Natural killer cell (primary cell): ENCODE measurements at regions not wholly inside any gene's neighbourhood (a gene's known extent, or its start where the extent isn't known, plus 50 kb on each side); places are given as distances from the start of the nearest gene placed in this dataset.

ENCODE experiments used
- ATAC-seq, 3 donors: fragments of 150-1000 bp in 2 of 3; fragments of 200-7000 bp in 1 of 3; cut with Tn5 transposase; 1 replicate in 1 of 3; 2 replicates in 2 of 3; pipeline ENCODE4 v1.10.0; 2021; ENCODE audit warnings: mild to moderate bottlenecking in 2 of 3, moderate library complexity in 2 of 3
- DNase-seq, 2 donors: peaks; one replicate each; pipeline versions ENCODE4 v3.0.0 to v3.0.0-alpha.2; 2013 to 2021; ENCODE audit warnings: mixed read lengths in 1 of 2
- H3K27ac ChIP-seq: one replicate; pipeline ENCODE4 v1.5.1; 2013; ENCODE audit warnings: mild to moderate bottlenecking, low read length
- H3K27me3 ChIP-seq: one replicate; pipeline ENCODE4 v1.6.1; 2013; ENCODE audit warnings: low read length; ENCODE audit not compliant: control insufficient read depth, insufficient read depth
- H3K36me3 ChIP-seq: one replicate; pipeline ENCODE4 v1.6.1; 2013; ENCODE audit warnings: low read length; ENCODE audit not compliant: control insufficient read depth, insufficient read depth
- H3K4me1 ChIP-seq: one replicate; pipeline ENCODE4 v1.6.1; 2013; ENCODE audit warnings: low read length; ENCODE audit not compliant: control insufficient read depth, insufficient read depth
- H3K4me3 ChIP-seq: one replicate; pipeline ENCODE4 v1.5.1; 2013; ENCODE audit warnings: low read length
- H3K9me3 ChIP-seq: one replicate; pipeline ENCODE4 v1.6.1; 2013; ENCODE audit warnings: low read length; ENCODE audit not compliant: control insufficient read depth, insufficient read depth
- H3K27ac Mint-ChIP-seq, 2 donors: one replicate each; pipeline ENCODE4 v1.8.0; 2022; ENCODE audit warnings: mild to moderate bottlenecking in 2 of 2, mixed read lengths in 2 of 2, moderate library complexity in 1 of 2
- H3K27me3 Mint-ChIP-seq, 2 donors: one replicate each; pipeline ENCODE4 v1.8.0; 2022; ENCODE audit warnings: low read depth in 2 of 2, mixed read lengths in 2 of 2
- H3K36me3 Mint-ChIP-seq: one replicate; pipeline ENCODE4 v1.8.0; 2022; ENCODE audit warnings: mixed read lengths
- H3K4me1 Mint-ChIP-seq, 2 donors: one replicate each; pipeline ENCODE4 v1.8.0; 2022; ENCODE audit warnings: mixed read lengths in 2 of 2
- H3K4me3 Mint-ChIP-seq: one replicate; pipeline ENCODE4 v1.8.0; 2022; ENCODE audit warnings: mild to moderate bottlenecking, moderate library complexity, mixed read lengths
- H3K9me3 Mint-ChIP-seq, 2 donors: one replicate each; pipeline ENCODE4 v1.8.0; 2022; ENCODE audit warnings: mixed read lengths in 2 of 2
- WGBS: methylation state at CpG from one replicate; pipeline ENCODE4 v1.1.7; 2013; ENCODE audit warnings: missing lambda C conversion rate; ENCODE audit not compliant: insufficient coverage; 5-methylcytosine and 5-hydroxymethylcytosine counted together
- intact Hi-C: fragments of 100-400 bp; cut with micrococcal nuclease; formaldehyde crosslinking; loops from one replicate; pipeline ENCODE4 v1.14.2; 2022
- TF ChIP-seq, protein P1 (sequence below): fragments of 200-600 bp; IDR thresholded peaks from one replicate; pipeline ENCODE4 v1.8.0; 2022; ENCODE audit warnings: antibody characterized with exemption

DNA sequence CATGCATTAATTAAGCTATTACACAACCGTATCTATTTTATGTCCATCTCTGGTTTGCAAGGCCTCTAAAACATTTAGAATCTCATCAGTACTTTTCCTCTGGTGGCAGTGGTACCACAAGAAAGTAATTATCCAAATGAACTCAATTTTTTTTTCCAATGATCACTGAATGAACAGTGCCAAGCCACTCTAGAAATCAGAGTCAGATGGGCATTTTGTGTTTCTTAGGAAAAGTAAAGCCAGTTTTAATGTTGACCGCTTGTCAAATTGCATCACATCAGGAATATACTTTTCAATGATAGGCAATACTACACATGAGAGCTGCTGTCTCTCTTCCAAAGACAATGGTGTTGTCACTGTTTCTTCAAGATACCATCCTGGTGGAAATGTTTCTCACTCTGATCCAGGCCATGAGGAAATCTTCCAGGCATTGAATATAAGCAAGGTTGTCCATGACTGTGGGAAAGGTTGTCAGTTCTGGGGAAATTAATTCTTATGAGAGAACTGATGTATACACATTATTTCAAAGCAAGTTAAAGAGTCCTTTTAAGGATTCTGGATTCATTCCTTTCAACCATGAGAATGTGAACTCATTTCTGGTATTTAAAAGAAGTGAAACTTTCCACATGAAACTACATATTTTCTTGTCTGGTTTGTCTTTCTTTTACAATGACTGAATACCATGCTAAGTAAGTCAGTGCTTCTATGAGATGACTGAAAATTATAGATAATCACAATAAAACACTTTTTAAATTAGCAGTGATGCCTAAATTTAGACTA, 108.8 kb upstream of the TCF21 start:
- Histone ChIP-seq H3K4me1 (no peaks in the 10 kb centered on the region), H3K27ac (no peak overlapping the region), H3K27me3 (no peaks in the 10 kb centered on the region), H3K36me3 (no peaks in the 10 kb centered on the region), H3K4me3 (no peak overlapping the region), H3K9me3 (no peaks in the 10 kb centered on the region)
- 92% methylated on average over 2 of the region's 2 CpGs for WGBS
- intact Hi-C loops, result no loop called here
- ATAC-seq (no peak), DNase-seq (no peak)
- H3K27ac Mint-ChIP-seq, result no peak overlapping the region
- H3K4me3 Mint-ChIP-seq, result no peak overlapping the region
- TF ChIP-seq, protein P1, sequence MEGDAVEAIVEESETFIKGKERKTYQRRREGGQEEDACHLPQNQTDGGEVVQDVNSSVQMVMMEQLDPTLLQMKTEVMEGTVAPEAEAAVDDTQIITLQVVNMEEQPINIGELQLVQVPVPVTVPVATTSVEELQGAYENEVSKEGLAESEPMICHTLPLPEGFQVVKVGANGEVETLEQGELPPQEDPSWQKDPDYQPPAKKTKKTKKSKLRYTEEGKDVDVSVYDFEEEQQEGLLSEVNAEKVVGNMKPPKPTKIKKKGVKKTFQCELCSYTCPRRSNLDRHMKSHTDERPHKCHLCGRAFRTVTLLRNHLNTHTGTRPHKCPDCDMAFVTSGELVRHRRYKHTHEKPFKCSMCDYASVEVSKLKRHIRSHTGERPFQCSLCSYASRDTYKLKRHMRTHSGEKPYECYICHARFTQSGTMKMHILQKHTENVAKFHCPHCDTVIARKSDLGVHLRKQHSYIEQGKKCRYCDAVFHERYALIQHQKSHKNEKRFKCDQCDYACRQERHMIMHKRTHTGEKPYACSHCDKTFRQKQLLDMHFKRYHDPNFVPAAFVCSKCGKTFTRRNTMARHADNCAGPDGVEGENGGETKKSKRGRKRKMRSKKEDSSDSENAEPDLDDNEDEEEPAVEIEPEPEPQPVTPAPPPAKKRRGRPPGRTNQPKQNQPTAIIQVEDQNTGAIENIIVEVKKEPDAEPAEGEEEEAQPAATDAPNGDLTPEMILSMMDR, result no peak
- no peaks in the 10 kb centered on the region for H3K4me1 Mint-ChIP-seq
- H3K9me3 Mint-ChIP-seq, result peaks cover 4 to 6% of the 10 kb centered on the region in 2 donors
- H3K27me3 Mint-ChIP-seq, result peaks cover 0 to 3% of the 10 kb centered on the region in 2 donors
- no peaks in the 10 kb centered on the region for H3K36me3 Mint-ChIP-seq

DNA sequence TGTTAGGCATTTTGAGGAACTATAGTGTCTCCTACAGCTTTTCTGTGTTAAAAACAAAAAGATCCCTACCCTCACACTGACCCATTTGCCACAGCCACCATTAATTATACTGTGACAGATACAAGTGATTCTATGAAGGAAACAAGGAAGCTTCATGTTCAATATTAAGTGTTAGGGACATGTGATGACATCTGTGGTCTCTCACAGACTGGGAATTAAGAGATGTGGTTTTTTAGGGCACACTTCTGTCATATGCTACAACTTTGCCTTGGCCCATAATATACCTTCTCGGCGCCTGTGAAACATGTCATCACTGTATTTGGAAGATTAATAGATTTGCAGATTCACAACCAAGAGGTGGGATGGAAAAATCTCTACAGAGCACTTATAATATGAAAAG, 102.9 kb upstream of the TCF21 start:
- no peaks in the 10 kb centered on the region for H3K9me3 ChIP-seq
- TF ChIP-seq, protein P1, result no peak
- no peak overlapping the region for H3K4me3 Mint-ChIP-seq
- H3K4me3 ChIP-seq, result no peak overlapping the region
- WGBS, result no CpG with 5 or more reads among the region's 2 CpGs
- no peaks in the 10 kb centered on the region for H3K4me1 Mint-ChIP-seq
- H3K27me3 Mint-ChIP-seq, result no peaks in the 10 kb centered on the region
- intact Hi-C loops, result no loop called here
- ATAC-seq (no peak), DNase-seq (no peak)
- H3K27me3 ChIP-seq, result no peaks in the 10 kb centered on the region
- H3K9me3 Mint-ChIP-seq, result peaks cover 0 to 7% of the 10 kb centered on the region in 2 donors
- no peaks in the 10 kb centered on the region for H3K36me3 Mint-ChIP-seq
- no peaks in the 10 kb centered on the region for H3K36me3 ChIP-seq
- no peak overlapping the region for H3K27ac ChIP-seq
- H3K27ac Mint-ChIP-seq, result no peak overlapping the region
- H3K4me1 ChIP-seq, result no peaks in the 10 kb centered on the region

DNA sequence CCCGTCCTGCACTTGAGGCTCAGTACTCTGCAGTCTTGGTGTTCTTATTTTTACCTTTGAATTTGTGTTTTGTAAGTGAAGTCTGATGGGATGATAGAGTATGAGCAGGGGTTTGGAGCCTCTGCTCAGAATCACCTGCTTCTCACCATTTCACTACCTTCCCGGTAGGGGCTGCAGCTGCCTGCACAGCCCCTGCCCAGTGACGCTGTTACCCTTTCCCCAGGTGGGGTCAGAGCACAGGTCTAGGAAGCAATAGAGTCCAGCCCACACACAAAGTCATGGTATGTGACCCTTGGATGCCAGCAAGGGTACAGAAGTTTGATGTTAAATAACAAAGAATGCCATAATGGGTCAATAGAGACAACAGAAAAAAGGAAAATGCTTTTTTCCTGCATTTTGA, 101.8 kb upstream of the TCF21 start:
- no peaks in the 10 kb centered on the region for H3K27me3 Mint-ChIP-seq
- Histone ChIP-seq H3K27me3 (no peaks in the 10 kb centered on the region), H3K4me1 (no peaks in the 10 kb centered on the region), H3K27ac (no peak overlapping the region), H3K9me3 (no peaks in the 10 kb centered on the region), H3K36me3 (no peaks in the 10 kb centered on the region), H3K4me3 (no peak overlapping the region)
- 86% methylated on average over 3 of the region's 3 CpGs for whole genome bisulfite sequencing
- no peak for DNase-seq
- no peak overlapping the region for H3K27ac Mint-ChIP-seq
- no peak for ATAC-seq
- intact Hi-C loops, result no loop called here
- TF ChIP-seq, protein P1, result no peak
- H3K4me3 Mint-ChIP-seq, result no peak overlapping the region
- H3K36me3 Mint-ChIP-seq, result no peaks in the 10 kb centered on the region
- peaks cover 0 to 7% of the 10 kb centered on the region in 2 donors for H3K9me3 Mint-ChIP-seq
- H3K4me1 Mint-ChIP-seq, result no peaks in the 10 kb centered on the region
